ENCODE measurements at regions not wholly inside any gene's neighbourhood (a gene's known extent, or its start where the extent isn't known, plus 50 kb on each side); places are given as distances from the start of the nearest gene placed in this dataset.

GRCh38 chr7:153835103-153835502 lies 217.1 kb upstream of the DPP6 start:
- Histone ChIP-seq H3K9me3 (no peaks in the 10 kb centered on the region), H3K4me3 (no peak overlapping the region), H3K4me1 (no peaks in the 10 kb centered on the region), H3K27ac (no peak overlapping the region), H3K36me3 (no peaks in the 10 kb centered on the region), H3K27me3 (no peaks in the 10 kb centered on the region)
- intact Hi-C loops (cut with DNase I; ENCODE audit: low total_unique reads): no loop called here
- DNase-seq (no peak), ATAC-seq (no peak)
- in situ Hi-C loops (cut with MboI; ENCODE audit: low sequenced_read_pairs in 4 of 4): no loop called here
- TF ChIP-seq POLR2A (IDR thresholded peaks at IDR 0.05) (no peak), CTCF (IDR thresholded peaks at IDR 0.05 in 4 of 5, conservative IDR thresholded peaks at IDR 0.05 in 1 of 5) (no peak)

- ATAC-seq (no peak), DNase-seq (no peak)
- in situ Hi-C loops (cut with MboI; ENCODE audit: low sequenced_read_pairs in 4 of 4) (no loop called here), intact Hi-C loops (cut with DNase I; ENCODE audit: low total_unique reads) (no loop called here)
- Histone ChIP-seq H3K27ac (no peak overlapping the region), H3K4me1 (no peaks in the 10 kb centered on the region), H3K27me3 (no peaks in the 10 kb centered on the region), H3K36me3 (no peaks in the 10 kb centered on the region), H3K4me3 (no peak overlapping the region), H3K9me3 (no peaks in the 10 kb centered on the region)
- TF ChIP-seq CTCF (IDR thresholded peaks at IDR 0.05 in 4 of 5, conservative IDR thresholded peaks at IDR 0.05 in 1 of 5) (no peak), POLR2A (IDR thresholded peaks at IDR 0.05) (no peak)
Observed at GRCh38 chr7:153835712-153836265, 216.4 kb upstream of the DPP6 start.

- no peak for DNase-seq
- no peaks in the 10 kb centered on the region for H3K9me3 ChIP-seq
- no peaks in the 10 kb centered on the region for H3K36me3 ChIP-seq
- H3K4me3 ChIP-seq: no peak overlapping the region
- ATAC-seq: no peak
- TF ChIP-seq CTCF (IDR thresholded peaks at IDR 0.05 in 4 of 5, conservative IDR thresholded peaks at IDR 0.05 in 1 of 5) (no peak), POLR2A (IDR thresholded peaks at IDR 0.05) (no peak)
- H3K4me1 ChIP-seq: no peaks in the 10 kb centered on the region
- intact Hi-C loops (cut with DNase I; ENCODE audit: low total_unique reads) (no loop called here), in situ Hi-C loops (cut with MboI; ENCODE audit: low sequenced_read_pairs in 4 of 4) (no loop called here)
- H3K27me3 ChIP-seq: no peaks in the 10 kb centered on the region
- no peak overlapping the region for H3K27ac ChIP-seq
Observed at GRCh38 chr7:153838591-153838990, 213.6 kb upstream of the DPP6 start.

GRCh38 chr7:153840861-153841260 lies 211.3 kb upstream of the DPP6 start:
- Histone ChIP-seq H3K27ac (no peak overlapping the region), H3K27me3 (no peaks in the 10 kb centered on the region), H3K4me1 (no peaks in the 10 kb centered on the region), H3K36me3 (no peaks in the 10 kb centered on the region), H3K9me3 (no peaks in the 10 kb centered on the region), H3K4me3 (no peak overlapping the region)
- in situ Hi-C loops (cut with MboI; ENCODE audit: low sequenced_read_pairs in 4 of 4): no loop called here
- no peak for DNase-seq
- TF ChIP-seq CTCF (IDR thresholded peaks at IDR 0.05 in 4 of 5, conservative IDR thresholded peaks at IDR 0.05 in 1 of 5): no peak
- TF ChIP-seq POLR2A (IDR thresholded peaks at IDR 0.05): no peak
- no peak for ATAC-seq
- intact Hi-C loops (cut with DNase I; ENCODE audit: low total_unique reads): no loop called here

GRCh38 chr7:153847828-153848227 lies 204.4 kb upstream of the DPP6 start:
- no peaks in the 10 kb centered on the region for H3K27me3 ChIP-seq
- H3K4me1 ChIP-seq: no peaks in the 10 kb centered on the region
- in situ Hi-C loops (cut with MboI; ENCODE audit: low sequenced_read_pairs in 4 of 4): no loop called here
- H3K27ac ChIP-seq: no peak overlapping the region
- no peaks in the 10 kb centered on the region for H3K36me3 ChIP-seq
- H3K4me3 ChIP-seq: no peak overlapping the region
- TF ChIP-seq CTCF (IDR thresholded peaks at IDR 0.05 in 4 of 5, conservative IDR thresholded peaks at IDR 0.05 in 1 of 5): no peak
- TF ChIP-seq POLR2A (IDR thresholded peaks at IDR 0.05): no peak
- ATAC-seq: no peak
- intact Hi-C loops (cut with DNase I; ENCODE audit: low total_unique reads): no loop called here
- H3K9me3 ChIP-seq: no peaks in the 10 kb centered on the region
- no peak for DNase-seq

All from gastrocnemius medialis (tissue), 4 donors.